IMR-90 (cell line): ENCODE measurements at regions not wholly inside any gene's neighbourhood (a gene's known extent, or its start where the extent isn't known, plus 50 kb on each side); places are given as distances from the start of the nearest gene placed in this dataset.

Experiments
- ATAC-seq: fragments of 200-7000 bp; cut with Tn5 transposase; 2 replicates; pipeline ENCODE4 v1.9.1; 2020; ENCODE audit warnings: low read depth, mild to moderate bottlenecking, moderate library complexity
- BruUV-seq: library from RNA; stranded (reverse); fragments of 400-500 nt; replicated peaks from 2 replicates; lab custom pipeline; 2021; lab: Mats Ljungman, UMichigan
- CTCF ChIA-PET: fragments of 300-600 bp; formaldehyde crosslinking; extraction: SDS; loops from one replicate; lab custom pipeline; 2021; ENCODE audit warnings: antibody characterized with exemption; lab: Yijun Ruan, JAX
- POLR2A ChIA-PET: fragments of 300-600 bp; sonication (Branson Sonifier 250); formaldehyde crosslinking; loops from one replicate; lab custom pipeline; 2022; ENCODE audit warnings: antibody characterized with exemption; ENCODE audit not compliant: unreplicated experiment; lab: Charles Lee
- DNase-seq: peaks from one replicate; pipeline ENCODE4 v3.0.0; 2013
- H2AFZ ChIP-seq: replicated peaks from 2 replicates; pipeline ENCODE3; 2013; ENCODE audit warnings: low read length, mild to moderate bottlenecking; ENCODE audit not compliant: poor library complexity
- H2AK5ac ChIP-seq: 2 replicates; pipeline ENCODE4 v1.6.1; 2013; ENCODE audit warnings: low read depth, low read length, inconsistent platforms
- H2AK9ac ChIP-seq: replicated peaks from 2 replicates; pipeline ENCODE3; 2013; ENCODE audit warnings: mild to moderate bottlenecking, low read depth, low read length, moderate library complexity; ENCODE audit not compliant: poor library complexity
- H2BK120ac ChIP-seq: 2 replicates; pipeline ENCODE4 v1.6.1; 2013; ENCODE audit warnings: low read depth, low read length, inconsistent platforms
- H2BK15ac ChIP-seq: 3 replicates; pipeline ENCODE4 v1.6.1; 2013; ENCODE audit warnings: low read depth, low read length, inconsistent platforms
- H2BK20ac ChIP-seq: 2 replicates; pipeline ENCODE4 v1.6.1; 2013; ENCODE audit warnings: low read depth, mild to moderate bottlenecking, inconsistent platforms, low read length, moderate library complexity
- H2BK5ac ChIP-seq: 2 replicates; pipeline ENCODE4 v1.6.1; 2013; ENCODE audit warnings: mild to moderate bottlenecking, low read depth, low read length, inconsistent platforms; ENCODE audit not compliant: poor library complexity, severe bottlenecking
- H3K14ac ChIP-seq: replicated peaks from 2 replicates; pipeline ENCODE4 v1.6.1; 2013; ENCODE audit warnings: low read depth, low read length, inconsistent platforms
- H3K18ac ChIP-seq: 2 replicates; pipeline ENCODE4 v1.6.1; 2013; ENCODE audit warnings: low read depth, low read length, control low read depth
- H3K23ac ChIP-seq: 2 replicates; pipeline ENCODE4 v1.6.1; 2013; ENCODE audit warnings: low read depth, low read length, inconsistent platforms
- H3K27ac ChIP-seq: 2 replicates; pipeline ENCODE4 v1.5.1; 2013; ENCODE audit warnings: mild to moderate bottlenecking, control low read depth, low read length; ENCODE audit not compliant: insufficient read depth
- H3K27me3 ChIP-seq: 2 replicates; pipeline ENCODE4 v1.6.1; 2013; ENCODE audit warnings: low read length; ENCODE audit not compliant: control insufficient read depth, insufficient read depth
- H3K36me3 ChIP-seq: 2 replicates; pipeline ENCODE4 v1.6.1; 2013; ENCODE audit warnings: low read length, mixed read lengths; ENCODE audit not compliant: control insufficient read depth, insufficient read depth
- H3K4ac ChIP-seq: 2 replicates; pipeline ENCODE4 v1.6.1; 2013; ENCODE audit warnings: low read depth, low read length, inconsistent platforms
- H3K4me1 ChIP-seq: 2 replicates; pipeline ENCODE4 v1.6.1; 2013; ENCODE audit warnings: low read length, mixed read lengths; ENCODE audit not compliant: control insufficient read depth, insufficient read depth
- H3K4me2 ChIP-seq: 2 replicates; pipeline ENCODE4 v1.6.1; 2013; ENCODE audit warnings: low read depth, mild to moderate bottlenecking, control low read depth, low read length, moderate library complexity
- H3K4me3 ChIP-seq: 2 replicates; pipeline ENCODE4 v1.5.1; 2013; ENCODE audit warnings: low read depth, mild to moderate bottlenecking, control low read depth, low read length, moderate library complexity; ENCODE audit not compliant: insufficient read depth
- H3K56ac ChIP-seq: 2 replicates; pipeline ENCODE4 v1.6.1; 2013; ENCODE audit warnings: low read length, inconsistent platforms; ENCODE audit not compliant: insufficient read depth; ENCODE audit errors: extremely low read depth
- H3K79me1 ChIP-seq, 2 experiments: 2 replicates each; pipeline ENCODE4 v1.6.1; 2013; ENCODE audit warnings: low read length in 2 of 2, inconsistent platforms in 1 of 2, low read depth in 1 of 2
- H3K9ac ChIP-seq: 2 replicates; pipeline ENCODE4 v1.6.1; 2013; ENCODE audit warnings: low read depth, low read length, control low read depth
- H3K9me1 ChIP-seq: 2 replicates; pipeline ENCODE4 v1.6.1; 2013; ENCODE audit warnings: low read length, inconsistent platforms; ENCODE audit not compliant: insufficient read depth
- H3K9me3 ChIP-seq: 2 replicates; pipeline ENCODE4 v1.6.1; 2013; ENCODE audit warnings: low read length; ENCODE audit not compliant: control insufficient read depth, insufficient read depth
- H4K20me1 ChIP-seq: 2 replicates; pipeline ENCODE4 v1.6.1; 2013; ENCODE audit warnings: low read length, inconsistent platforms; ENCODE audit not compliant: insufficient read depth
- H4K5ac ChIP-seq: 2 replicates; pipeline ENCODE4 v1.6.1; 2013; ENCODE audit warnings: mild to moderate bottlenecking, low read depth, low read length, control low read depth
- H4K8ac ChIP-seq, 2 experiments: 2 replicates each; pipeline ENCODE4 v1.6.1; 2013; ENCODE audit warnings: low read depth in 2 of 2, low read length in 2 of 2, control low read depth in 1 of 2, inconsistent platforms in 1 of 2
- H4K91ac ChIP-seq: 2 replicates; pipeline ENCODE4 v1.6.1; 2013; ENCODE audit warnings: low read depth, low read length, inconsistent platforms; ENCODE audit not compliant: insufficient read depth
- BHLHE40 ChIP-seq: fragments of 150-350 bp; IDR thresholded peaks from 2 replicates; pipeline ENCODE4 v1.6.1; 2016; ENCODE audit warnings: mild to moderate bottlenecking, low read depth, low read length
- CEBPB ChIP-seq: IDR thresholded peaks from 2 replicates; pipeline ENCODE4 v1.6.1; 2012; ENCODE audit warnings: low read depth, low read length, improper control_type of control experiment
- CHD1 ChIP-seq: IDR thresholded peaks from 2 replicates; pipeline ENCODE4 v1.6.1; 2012; ENCODE audit warnings: low read depth, low read length, improper control_type of control experiment
- ELK1 ChIP-seq: fragments of 150-350 bp; IDR thresholded peaks from 2 replicates; pipeline ENCODE4 v1.6.1; 2016; ENCODE audit warnings: low read depth, mild to moderate bottlenecking, low read length, moderate library complexity, borderline replicate concordance
- FOS ChIP-seq: fragments of 150-350 bp; IDR thresholded peaks from 2 replicates; pipeline ENCODE4 v1.6.1; 2016; ENCODE audit warnings: low read depth, low read length
- MAZ ChIP-seq: IDR thresholded peaks from 2 replicates; pipeline ENCODE4 v1.6.1; 2012; ENCODE audit warnings: low read depth, mild to moderate bottlenecking, low read length, improper control_type of control experiment, moderate library complexity, borderline replicate concordance
- MXI1 ChIP-seq: IDR thresholded peaks from 2 replicates; pipeline ENCODE4 v1.6.1; 2012; ENCODE audit warnings: low read depth, mild to moderate bottlenecking, low read length, moderate library complexity, borderline replicate concordance
- POLR2A ChIP-seq: IDR thresholded peaks from 2 replicates; pipeline ENCODE4 v1.6.1; 2012; ENCODE audit warnings: mild to moderate bottlenecking, low read depth, low read length
- RFX5 ChIP-seq: IDR thresholded peaks from 2 replicates; pipeline ENCODE4 v1.8.0; 2012; ENCODE audit warnings: low read depth, mild to moderate bottlenecking, low read length, moderate library complexity
- USF2 ChIP-seq: fragments of 150-350 bp; IDR thresholded peaks from 2 replicates; pipeline ENCODE4 v1.6.1; 2017; ENCODE audit warnings: mild to moderate bottlenecking, antibody characterized with exemption, low read length, low read depth
- WGBS, 2 experiments: methylation state at CpG; one replicate each; pipeline versions ENCODE4 v1.1.5 to v1.1.7; 2013; ENCODE audit warnings: missing lambda C conversion rate in 2 of 2; ENCODE audit not compliant: insufficient read length in 1 of 2; ENCODE audit errors: extremely low coverage in 2 of 2; 5-methylcytosine and 5-hydroxymethylcytosine counted together
- dilution Hi-C: fragments of 300-500 bp; cut with HindIII; formaldehyde crosslinking; loops from one replicate; pipeline ENCODE4 v1.14.3; 2018; ENCODE audit warnings: low sequenced_read_pairs; ENCODE audit not compliant: unreplicated experiment
- in situ Hi-C: fragments of 300-500 bp; cut with MboI; formaldehyde crosslinking; loops from 3 replicates; pipeline ENCODE4 v1.14.3; 2019; ENCODE audit warnings: low sequenced_read_pairs, inconsistent platforms, mixed read lengths
- intact Hi-C: fragments of 100-400 bp; cut with micrococcal nuclease; formaldehyde crosslinking; loops from 2 replicates; pipeline ENCODE4 v1.10.0; 2022

- Histone ChIP-seq H2BK5ac (no peak overlapping the region), H3K14ac (no peak overlapping the region), H2AK5ac (no peak overlapping the region), H2BK20ac (no peak overlapping the region), H3K4me3 (no peak overlapping the region), H3K4ac (no peak overlapping the region), H3K23ac (no peak overlapping the region), H3K18ac (no peak overlapping the region), H3K4me2 (no peak overlapping the region), H3K56ac (no peak overlapping the region), H3K36me3 (no peaks in the 10 kb centered on the region), H3K9me3 (no peaks in the 10 kb centered on the region), H4K91ac (no peak overlapping the region), H4K8ac (no peak overlapping the region), H3K79me1 (no peaks in the 10 kb centered on the region), H3K27ac (no peak overlapping the region), H3K9me1 (no peaks in the 10 kb centered on the region), H4K5ac (no peak overlapping the region), H4K20me1 (no peaks in the 10 kb centered on the region), H2BK15ac (no peak overlapping the region), H2AK9ac (no peak overlapping the region), H2AFZ (peak overlapping the region; percentile 11), H3K4me1 (peaks cover 2% of the 10 kb centered on the region; the same call in 1 of the 2 replicates), H3K9ac (no peak overlapping the region), H2BK120ac (no peak overlapping the region), H3K27me3 (peaks cover 28% of the 10 kb centered on the region)
- 69% methylated on average over 8 of the region's 9 CpGs; no CpG with 5 or more reads in 1 of the 2 experiments for WGBS, 2 experiments
- intact Hi-C loops: no loop called here
- no TSS peak for BruUV-seq
- no peak for ATAC-seq
- in situ Hi-C loops: no loop called here
- TF ChIP-seq CHD1: no peak
- no peak for TF ChIP-seq BHLHE40
- TF ChIP-seq FOS: no peak
- TF ChIP-seq ELK1: no peak
- TF ChIP-seq MAZ: no peak
- no peak for TF ChIP-seq MXI1
- TF ChIP-seq USF2: no peak
- TF ChIP-seq RFX5: no peak
- no peak for TF ChIP-seq CEBPB
- TF ChIP-seq POLR2A: no peak
- ChIA-PET POLR2A (no interaction called here), CTCF (interaction anchor here (0.6 kb wide), 1 partner anchor 404 kb away, joined by 3 read pairs; no protein-coding TSS in a partner anchor)
- no peak for DNase-seq
- dilution Hi-C loops: no loop called here
Measured at GRCh38 chr2:204223544-204223943, 287.0 kb downstream of the ICOS start.
